IMR-90 (cell line): ENCODE measurements at regions not wholly inside any gene's neighbourhood (a gene's known extent, or its start where the extent isn't known, plus 50 kb on each side); places are given as distances from the start of the nearest gene placed in this dataset.

Experiments
- ATAC-seq: fragments of 200-7000 bp; cut with Tn5 transposase; 2 replicates; pipeline ENCODE4 v1.9.1; 2020; ENCODE audit warnings: low read depth, mild to moderate bottlenecking, moderate library complexity
- BruUV-seq: library from RNA; stranded (reverse); fragments of 400-500 nt; replicated peaks from 2 replicates; lab custom pipeline; 2021; lab: Mats Ljungman, UMichigan
- CTCF ChIA-PET: fragments of 300-600 bp; formaldehyde crosslinking; extraction: SDS; loops from one replicate; lab custom pipeline; 2021; ENCODE audit warnings: antibody characterized with exemption; lab: Yijun Ruan, JAX
- POLR2A ChIA-PET: fragments of 300-600 bp; sonication (Branson Sonifier 250); formaldehyde crosslinking; loops from one replicate; lab custom pipeline; 2022; ENCODE audit warnings: antibody characterized with exemption; ENCODE audit not compliant: unreplicated experiment; lab: Charles Lee
- DNase-seq: peaks from one replicate; pipeline ENCODE4 v3.0.0; 2013
- H2AFZ ChIP-seq: replicated peaks from 2 replicates; pipeline ENCODE3; 2013; ENCODE audit warnings: low read length, mild to moderate bottlenecking; ENCODE audit not compliant: poor library complexity
- H2AK5ac ChIP-seq: 2 replicates; pipeline ENCODE4 v1.6.1; 2013; ENCODE audit warnings: low read depth, low read length, inconsistent platforms
- H2AK9ac ChIP-seq: replicated peaks from 2 replicates; pipeline ENCODE3; 2013; ENCODE audit warnings: mild to moderate bottlenecking, low read depth, low read length, moderate library complexity; ENCODE audit not compliant: poor library complexity
- H2BK120ac ChIP-seq: 2 replicates; pipeline ENCODE4 v1.6.1; 2013; ENCODE audit warnings: low read depth, low read length, inconsistent platforms
- H2BK15ac ChIP-seq: 3 replicates; pipeline ENCODE4 v1.6.1; 2013; ENCODE audit warnings: low read depth, low read length, inconsistent platforms
- H2BK20ac ChIP-seq: 2 replicates; pipeline ENCODE4 v1.6.1; 2013; ENCODE audit warnings: low read depth, mild to moderate bottlenecking, inconsistent platforms, low read length, moderate library complexity
- H2BK5ac ChIP-seq: 2 replicates; pipeline ENCODE4 v1.6.1; 2013; ENCODE audit warnings: mild to moderate bottlenecking, low read depth, low read length, inconsistent platforms; ENCODE audit not compliant: poor library complexity, severe bottlenecking
- H3K14ac ChIP-seq: replicated peaks from 2 replicates; pipeline ENCODE4 v1.6.1; 2013; ENCODE audit warnings: low read depth, low read length, inconsistent platforms
- H3K18ac ChIP-seq: 2 replicates; pipeline ENCODE4 v1.6.1; 2013; ENCODE audit warnings: low read depth, low read length, control low read depth
- H3K23ac ChIP-seq: 2 replicates; pipeline ENCODE4 v1.6.1; 2013; ENCODE audit warnings: low read depth, low read length, inconsistent platforms
- H3K27ac ChIP-seq: 2 replicates; pipeline ENCODE4 v1.5.1; 2013; ENCODE audit warnings: mild to moderate bottlenecking, control low read depth, low read length; ENCODE audit not compliant: insufficient read depth
- H3K27me3 ChIP-seq: 2 replicates; pipeline ENCODE4 v1.6.1; 2013; ENCODE audit warnings: low read length; ENCODE audit not compliant: control insufficient read depth, insufficient read depth
- H3K36me3 ChIP-seq: 2 replicates; pipeline ENCODE4 v1.6.1; 2013; ENCODE audit warnings: low read length, mixed read lengths; ENCODE audit not compliant: control insufficient read depth, insufficient read depth
- H3K4ac ChIP-seq: 2 replicates; pipeline ENCODE4 v1.6.1; 2013; ENCODE audit warnings: low read depth, low read length, inconsistent platforms
- H3K4me1 ChIP-seq: 2 replicates; pipeline ENCODE4 v1.6.1; 2013; ENCODE audit warnings: low read length, mixed read lengths; ENCODE audit not compliant: control insufficient read depth, insufficient read depth
- H3K4me2 ChIP-seq: 2 replicates; pipeline ENCODE4 v1.6.1; 2013; ENCODE audit warnings: low read depth, mild to moderate bottlenecking, control low read depth, low read length, moderate library complexity
- H3K4me3 ChIP-seq: 2 replicates; pipeline ENCODE4 v1.5.1; 2013; ENCODE audit warnings: low read depth, mild to moderate bottlenecking, control low read depth, low read length, moderate library complexity; ENCODE audit not compliant: insufficient read depth
- H3K56ac ChIP-seq: 2 replicates; pipeline ENCODE4 v1.6.1; 2013; ENCODE audit warnings: low read length, inconsistent platforms; ENCODE audit not compliant: insufficient read depth; ENCODE audit errors: extremely low read depth
- H3K79me1 ChIP-seq, 2 experiments: 2 replicates each; pipeline ENCODE4 v1.6.1; 2013; ENCODE audit warnings: low read length in 2 of 2, inconsistent platforms in 1 of 2, low read depth in 1 of 2
- H3K9ac ChIP-seq: 2 replicates; pipeline ENCODE4 v1.6.1; 2013; ENCODE audit warnings: low read depth, low read length, control low read depth
- H3K9me1 ChIP-seq: 2 replicates; pipeline ENCODE4 v1.6.1; 2013; ENCODE audit warnings: low read length, inconsistent platforms; ENCODE audit not compliant: insufficient read depth
- H3K9me3 ChIP-seq: 2 replicates; pipeline ENCODE4 v1.6.1; 2013; ENCODE audit warnings: low read length; ENCODE audit not compliant: control insufficient read depth, insufficient read depth
- H4K20me1 ChIP-seq: 2 replicates; pipeline ENCODE4 v1.6.1; 2013; ENCODE audit warnings: low read length, inconsistent platforms; ENCODE audit not compliant: insufficient read depth
- H4K5ac ChIP-seq: 2 replicates; pipeline ENCODE4 v1.6.1; 2013; ENCODE audit warnings: mild to moderate bottlenecking, low read depth, low read length, control low read depth
- H4K8ac ChIP-seq, 2 experiments: 2 replicates each; pipeline ENCODE4 v1.6.1; 2013; ENCODE audit warnings: low read depth in 2 of 2, low read length in 2 of 2, control low read depth in 1 of 2, inconsistent platforms in 1 of 2
- H4K91ac ChIP-seq: 2 replicates; pipeline ENCODE4 v1.6.1; 2013; ENCODE audit warnings: low read depth, low read length, inconsistent platforms; ENCODE audit not compliant: insufficient read depth
- MAFK ChIP-seq: IDR thresholded peaks from 2 replicates; pipeline ENCODE4 v1.6.1; 2012; ENCODE audit warnings: low read depth, low read length, improper control_type of control experiment
- NFE2L2 ChIP-seq: fragments of 150-350 bp; IDR thresholded peaks from 2 replicates; pipeline ENCODE4 v1.6.1; 2016; ENCODE audit warnings: low read depth, mild to moderate bottlenecking, low read length
- RAD21 ChIP-seq: IDR thresholded peaks from 2 replicates; pipeline ENCODE4 v1.6.1; 2012; ENCODE audit warnings: low read length, improper control_type of control experiment
- RCOR1 ChIP-seq: IDR thresholded peaks from 2 replicates; pipeline ENCODE4 v1.6.1; 2012; ENCODE audit warnings: mild to moderate bottlenecking, low read length, improper control_type of control experiment; ENCODE audit not compliant: insufficient replicate concordance
- WGBS, 2 experiments: methylation state at CpG; one replicate each; pipeline versions ENCODE4 v1.1.5 to v1.1.7; 2013; ENCODE audit warnings: missing lambda C conversion rate in 2 of 2; ENCODE audit not compliant: insufficient read length in 1 of 2; ENCODE audit errors: extremely low coverage in 2 of 2; 5-methylcytosine and 5-hydroxymethylcytosine counted together
- dilution Hi-C: fragments of 300-500 bp; cut with HindIII; formaldehyde crosslinking; loops from one replicate; pipeline ENCODE4 v1.14.3; 2018; ENCODE audit warnings: low sequenced_read_pairs; ENCODE audit not compliant: unreplicated experiment
- in situ Hi-C: fragments of 300-500 bp; cut with MboI; formaldehyde crosslinking; loops from 3 replicates; pipeline ENCODE4 v1.14.3; 2019; ENCODE audit warnings: low sequenced_read_pairs, inconsistent platforms, mixed read lengths
- intact Hi-C: fragments of 100-400 bp; cut with micrococcal nuclease; formaldehyde crosslinking; loops from 2 replicates; pipeline ENCODE4 v1.10.0; 2022

GRCh38 chr4:185931986-185932385, 120.0 kb upstream of the SORBS2 start:
- no peak overlapping the region for H2BK15ac ChIP-seq
- intact Hi-C loops (no loop called here), in situ Hi-C loops (no loop called here), dilution Hi-C loops (no loop called here)
- H3K27me3 ChIP-seq, result peaks cover 12% of the 10 kb centered on the region
- no peak overlapping the region for H3K23ac ChIP-seq
- no peak overlapping the region for H3K27ac ChIP-seq
- no peaks in the 10 kb centered on the region for H3K9me1 ChIP-seq
- ChIA-PET POLR2A (no interaction called here), CTCF (interaction anchor here (0.9 kb wide), 1 partner anchor 90 kb away, joined by 3 read pairs; no protein-coding TSS in a partner anchor)
- no peak overlapping the region for H3K18ac ChIP-seq
- no peak overlapping the region for H3K4me3 ChIP-seq
- H4K8ac ChIP-seq, result no peak overlapping the region
- H3K14ac ChIP-seq, result no peak overlapping the region
- no peak overlapping the region for H2BK5ac ChIP-seq
- no peak overlapping the region for H2AK5ac ChIP-seq
- no peak overlapping the region for H2AFZ ChIP-seq
- no peak overlapping the region for H4K91ac ChIP-seq
- H3K56ac ChIP-seq, result no peak overlapping the region
- H3K9ac ChIP-seq, result no peak overlapping the region
- no peaks in the 10 kb centered on the region for H4K20me1 ChIP-seq
- no peak overlapping the region for H2BK120ac ChIP-seq
- ATAC-seq (no peak), DNase-seq (no peak)
- H3K4me1 ChIP-seq, result no peaks in the 10 kb centered on the region
- H2BK20ac ChIP-seq, result no peak overlapping the region
- WGBS, 2 experiments, result 25% methylated on average over 2 of the region's 3 CpGs; no CpG with 5 or more reads in 1 of the 2 experiments
- H3K4me2 ChIP-seq, result no peak overlapping the region
- H3K36me3 ChIP-seq, result no peaks in the 10 kb centered on the region
- TF ChIP-seq NFE2L2, result no peak
- no peak for TF ChIP-seq MAFK
- no peak for TF ChIP-seq RCOR1
- no peak for TF ChIP-seq RAD21
- H2AK9ac ChIP-seq, result no peak overlapping the region
- no TSS peak for BruUV-seq
- no peaks in the 10 kb centered on the region for H3K9me3 ChIP-seq
- no peak overlapping the region for H4K5ac ChIP-seq
- no peak overlapping the region for H3K4ac ChIP-seq
- no peaks in the 10 kb centered on the region for H3K79me1 ChIP-seq
